VCaP (cell line): ENCODE measurements at regions not wholly inside any gene's neighbourhood (a gene's known extent, or its start where the extent isn't known, plus 50 kb on each side); places are given as distances from the start of the nearest gene placed in this dataset.
"Not testable (repeated sequence)": the region's sequence is repeated elsewhere in the genome, so short reads cannot be mapped to it uniquely, and the experiment has no call there.

Experiments
- H3K27ac ChIP-seq: fragments of 450-650 bp; 2 replicates; pipeline ENCODE4 v1.5.1; 2017
- CTCF ChIP-seq: fragments of 450-650 bp; conservative IDR thresholded peaks from 2 replicates; pipeline ENCODE4 v1.5.1; 2017; ENCODE audit warnings: mild to moderate bottlenecking, moderate library complexity

GRCh38 chr1:68848017-68848416, 351.1 kb upstream of the DEPDC1 start:
- TF ChIP-seq CTCF: no peak
- H3K27ac ChIP-seq: no peak overlapping the region

- no peak overlapping the region for H3K27ac ChIP-seq
- TF ChIP-seq CTCF: no peak
Observed at GRCh38 chr1:68868606-68869005, 371.7 kb upstream of the DEPDC1 start.

GRCh38 chr1:68873144-68873543, 376.3 kb upstream of the DEPDC1 start:
- TF ChIP-seq CTCF: no peak
- no peak overlapping the region for H3K27ac ChIP-seq

GRCh38 chr1:68881330-68882194, 384.7 kb upstream of the DEPDC1 start:
- H3K27ac ChIP-seq: not testable (repeated sequence)

GRCh38 chr1:68889471-68889870, 392.6 kb upstream of the DEPDC1 start:
- no peak for TF ChIP-seq CTCF

GRCh38 chr1:68890736-68891135, 393.9 kb upstream of the DEPDC1 start:
- H3K27ac ChIP-seq: no peak overlapping the region
- no peak for TF ChIP-seq CTCF

More at GRCh38 chr1:68889471-68889870, 392.6 kb upstream of the DEPDC1 start:
- no peak overlapping the region for H3K27ac ChIP-seq

- TF ChIP-seq CTCF: no peak
- no peak overlapping the region for H3K27ac ChIP-seq
Observed at GRCh38 chr1:68904477-68904876, 407.6 kb upstream of the DEPDC1 start.

- H3K27ac ChIP-seq: no peak overlapping the region
- TF ChIP-seq CTCF: no peak
Observed at GRCh38 chr1:68906431-68906830, 409.5 kb upstream of the DEPDC1 start.
